GM21619 (cell line): ENCODE measurements at regions not wholly inside any gene's neighbourhood (a gene's known extent, or its start where the extent isn't known, plus 50 kb on each side); places are given as distances from the start of the nearest gene placed in this dataset.
"Not testable (repeated sequence)": the region's sequence is repeated elsewhere in the genome, so short reads cannot be mapped to it uniquely, and the experiment has no call there.

Experiments
- ATAC-seq: cut with Tn5 transposase; IDR thresholded peaks from one replicate; pipeline ENCODE4 v1.9.1; 2021; ENCODE audit not compliant: unreplicated experiment

- ATAC-seq: not testable (repeated sequence)
Measured at GRCh38 chr5:97234380-97234779, 51.3 kb upstream of the RIOK2 start.

DNA sequence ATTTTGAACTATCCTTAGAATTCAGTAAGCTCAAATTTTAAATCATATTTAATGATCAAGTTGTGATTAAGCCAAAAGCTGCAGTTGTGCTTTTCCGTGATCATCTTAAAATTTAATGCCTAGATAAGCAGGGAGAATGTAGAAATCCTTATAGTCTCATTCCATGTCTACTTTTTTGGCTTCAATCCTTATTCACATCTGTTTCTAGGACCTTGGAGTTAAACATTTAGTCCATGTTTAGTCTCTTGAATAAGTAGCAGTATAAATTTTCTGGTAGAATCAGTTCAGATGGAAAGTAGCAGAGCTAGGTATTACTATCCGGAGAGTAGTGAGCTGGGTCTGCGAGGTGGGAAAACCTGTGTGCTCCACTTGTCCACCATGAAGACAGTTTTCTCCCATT, 59.3 kb upstream of the RIOK2 start:
- no peak for ATAC-seq

DNA sequence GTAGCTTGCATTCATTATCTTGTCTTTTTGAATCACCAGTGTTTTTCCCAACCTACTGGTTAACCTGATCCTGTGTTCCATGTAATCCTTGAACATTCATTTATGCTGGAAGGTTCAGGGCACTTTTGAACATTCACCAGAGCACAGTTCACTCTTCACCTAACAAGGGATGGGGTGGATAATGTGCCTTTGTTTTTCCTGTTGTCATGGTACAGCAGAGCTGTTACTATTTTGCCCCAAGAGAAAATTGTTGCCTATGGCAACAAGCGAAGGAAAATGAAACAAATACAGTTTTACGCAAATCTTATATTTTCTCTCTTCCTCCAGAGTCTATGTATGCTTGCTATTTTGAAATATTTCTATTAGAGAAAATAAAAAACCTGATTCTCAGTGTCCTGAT, 60.3 kb upstream of the RIOK2 start:
- ATAC-seq: no peak

- ATAC-seq: no peak
Measured at GRCh38 chr5:97245386-97245785, 62.3 kb upstream of the RIOK2 start.

DNA sequence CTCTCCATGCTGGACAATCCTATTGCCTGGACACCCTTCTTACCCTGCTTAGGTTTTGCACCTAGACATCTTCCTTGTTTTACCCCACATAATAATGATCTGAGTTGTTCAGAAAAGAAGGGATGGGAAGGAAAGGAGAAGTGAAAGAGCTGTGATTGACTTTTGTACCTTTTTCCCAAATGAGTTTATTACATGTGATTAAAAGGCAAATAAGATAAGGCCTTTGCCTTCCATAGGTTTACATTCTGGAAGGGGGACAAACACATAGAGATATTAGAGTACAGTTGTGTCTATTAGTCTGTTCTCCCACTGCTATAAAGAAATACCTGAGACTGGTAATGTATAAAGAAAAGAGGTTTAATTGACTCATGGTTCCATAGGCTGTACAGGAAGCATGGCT, 67.1 kb upstream of the RIOK2 start:
- no peak for ATAC-seq

- ATAC-seq: no peak
Measured at GRCh38 chr5:97266076-97266475, 83.0 kb upstream of the RIOK2 start.

- ATAC-seq: no peak
Measured at GRCh38 chr5:97266576-97266975, 83.5 kb upstream of the RIOK2 start.

DNA sequence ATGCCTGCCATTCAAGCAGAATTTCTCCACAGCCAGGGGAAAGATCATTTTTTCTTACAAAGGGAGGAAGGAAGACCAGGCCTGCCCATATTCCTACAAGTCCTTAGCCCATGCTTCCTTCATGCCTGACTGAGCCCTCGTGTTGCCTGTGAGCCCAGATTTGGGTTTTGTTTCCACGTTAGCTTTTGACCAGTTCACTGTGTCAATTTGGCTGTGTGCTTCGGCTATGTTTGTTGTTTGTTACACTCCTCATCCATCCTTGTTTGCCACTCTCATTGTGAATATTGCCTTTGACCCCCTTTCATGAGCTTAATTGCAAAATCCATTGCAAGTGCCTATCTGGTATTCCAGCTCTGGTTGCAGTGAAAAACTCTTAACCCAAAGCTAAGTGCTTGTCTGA, 84.7 kb upstream of the RIOK2 start:
- no peak for ATAC-seq

GRCh38 chr5:97276474-97277120, 93.5 kb upstream of the RIOK2 start:
- no peak for ATAC-seq

- ATAC-seq: no peak
Measured at GRCh38 chr5:97281257-97281656, 98.2 kb upstream of the RIOK2 start.

GRCh38 chr5:97297063-97297703, 114.1 kb upstream of the RIOK2 start:
- peak; percentile 94 for ATAC-seq

- no peak for ATAC-seq
Measured at GRCh38 chr5:97297704-97298091, 114.7 kb upstream of the RIOK2 start.

DNA sequence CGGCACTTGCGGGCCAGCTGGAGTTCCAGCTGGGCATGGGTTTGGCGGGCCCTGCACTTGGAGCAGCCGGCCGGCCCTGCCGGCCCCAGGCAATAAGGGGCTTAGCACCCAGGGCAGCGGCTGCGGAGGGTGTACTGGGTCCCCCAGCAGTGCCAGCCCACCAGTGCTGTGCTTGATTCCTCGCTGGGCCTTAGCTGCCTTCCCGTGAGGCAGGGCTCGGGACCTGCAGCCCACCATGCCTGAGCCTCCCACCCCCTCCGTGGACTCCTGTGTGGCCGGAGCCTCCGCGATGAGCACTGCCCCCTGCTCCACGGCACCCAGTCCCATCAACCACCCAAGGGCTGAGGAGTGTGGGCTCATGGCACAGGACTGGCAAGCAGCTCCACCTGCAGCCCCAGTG, 118.1 kb upstream of the RIOK2 start:
- ATAC-seq: not testable (repeated sequence)

GRCh38 chr5:97338729-97339128, 155.7 kb upstream of the RIOK2 start:
- no peak for ATAC-seq

- peak; percentile 98 for ATAC-seq
Measured at GRCh38 chr5:97355775-97356174, 172.7 kb upstream of the RIOK2 start.

- no peak for ATAC-seq
Measured at GRCh38 chr5:97363577-97363976, 180.5 kb upstream of the RIOK2 start.

GRCh38 chr5:97364731-97365130, 181.7 kb upstream of the RIOK2 start:
- no peak for ATAC-seq

- ATAC-seq: no peak
Measured at GRCh38 chr5:97365163-97365845, 182.3 kb upstream of the RIOK2 start.

DNA sequence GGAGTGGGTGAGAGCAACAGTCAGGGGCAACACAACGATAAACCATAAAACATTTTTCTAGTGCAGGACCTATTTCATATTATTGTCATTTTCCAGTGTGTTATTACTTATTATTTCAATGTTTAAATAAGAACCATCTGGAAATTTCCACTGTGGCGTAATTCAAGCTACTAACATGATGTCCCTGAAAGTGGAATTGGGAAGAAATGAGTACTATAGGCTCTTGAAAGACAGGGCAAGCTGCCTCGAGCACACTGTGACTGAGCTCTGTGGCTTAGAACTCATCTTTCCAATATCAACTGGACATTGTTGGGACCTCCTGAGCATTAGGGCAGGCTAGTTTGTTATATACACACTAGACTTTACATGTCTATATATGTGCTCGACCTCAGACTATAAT, 182.9 kb upstream of the RIOK2 start:
- no peak for ATAC-seq

GRCh38 chr5:97375959-97376358, 192.9 kb upstream of the RIOK2 start:
- ATAC-seq: no peak

DNA sequence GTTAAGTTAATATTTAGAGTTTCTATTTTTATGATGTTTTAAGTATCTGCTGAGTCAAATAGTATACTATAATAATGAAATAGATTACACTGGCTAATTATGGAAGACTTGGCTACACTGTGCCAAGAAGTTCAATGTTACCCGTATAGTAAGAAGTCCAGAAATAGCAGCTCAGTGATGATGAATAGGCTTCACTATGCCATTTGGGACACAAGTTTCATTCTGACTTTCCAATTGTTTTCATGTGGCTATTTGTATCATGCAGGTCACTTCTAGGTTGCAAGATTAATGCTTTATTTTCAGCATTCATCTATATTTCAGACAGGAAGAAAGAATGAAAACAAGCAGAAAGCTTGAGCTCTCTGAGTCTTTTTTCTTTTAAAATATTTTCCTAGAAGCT, 194.5 kb upstream of the RIOK2 start:
- ATAC-seq: no peak

- ATAC-seq: no peak
Measured at GRCh38 chr5:97383996-97384395, 200.9 kb upstream of the RIOK2 start.
